HCT116 (cell line): ENCODE measurements at regions not wholly inside any gene's neighbourhood (a gene's known extent, or its start where the extent isn't known, plus 50 kb on each side); places are given as distances from the start of the nearest gene placed in this dataset.

Experiments used
- CEBPB ChIP-seq: IDR thresholded peaks from 2 replicates; pipeline ENCODE4 v1.6.1; 2012; ENCODE audit warnings: low read depth
- POLR2A ChIP-seq: IDR thresholded peaks from 2 replicates; pipeline ENCODE4 v1.7.0; 2011; ENCODE audit warnings: borderline replicate concordance; ENCODE audit not compliant: insufficient read depth, insufficient read length; ENCODE audit errors: extremely low read depth
- POLR2AphosphoS5 ChIP-seq: IDR thresholded peaks from 2 replicates; pipeline ENCODE4 v1.6.1; 2011; ENCODE audit warnings: mild to moderate bottlenecking, low read depth, low read length, moderate library complexity
- TCF7L2 ChIP-seq: IDR thresholded peaks from 2 replicates; pipeline ENCODE4 v1.7.0; 2011; ENCODE audit warnings: borderline replicate concordance, inconsistent platforms; ENCODE audit not compliant: insufficient read depth, insufficient read length; ENCODE audit errors: extremely low read depth

- TF ChIP-seq CEBPB (no peak), POLR2AphosphoS5 (no peak), TCF7L2 (no peak), POLR2A (no peak)
These were observed 347.9 kb downstream of the NR2F2 start for GRCh38 chr15:96678386-96678785.
